Breast epithelium (tissue), 3 donors: ENCODE measurements at regions not wholly inside any gene's neighbourhood (a gene's known extent, or its start where the extent isn't known, plus 50 kb on each side); places are given as distances from the start of the nearest gene placed in this dataset.

Experiments used
- POLR2A ChIP-seq: fragments of 450-650 bp; IDR thresholded peaks from one replicate; pipeline ENCODE4 v1.6.1; 2016; ENCODE audit warnings: antibody characterized with exemption, mild to moderate bottlenecking, moderate library complexity
- TF ChIP-seq, protein P1 (sequence below), 3 donors: fragments of 450-650 bp; IDR thresholded peaks; one replicate each; pipeline ENCODE4 v1.5.1; 2016 to 2017; ENCODE audit warnings: antibody characterized with exemption in 3 of 3, mild to moderate bottlenecking in 3 of 3, moderate library complexity in 3 of 3

DNA sequence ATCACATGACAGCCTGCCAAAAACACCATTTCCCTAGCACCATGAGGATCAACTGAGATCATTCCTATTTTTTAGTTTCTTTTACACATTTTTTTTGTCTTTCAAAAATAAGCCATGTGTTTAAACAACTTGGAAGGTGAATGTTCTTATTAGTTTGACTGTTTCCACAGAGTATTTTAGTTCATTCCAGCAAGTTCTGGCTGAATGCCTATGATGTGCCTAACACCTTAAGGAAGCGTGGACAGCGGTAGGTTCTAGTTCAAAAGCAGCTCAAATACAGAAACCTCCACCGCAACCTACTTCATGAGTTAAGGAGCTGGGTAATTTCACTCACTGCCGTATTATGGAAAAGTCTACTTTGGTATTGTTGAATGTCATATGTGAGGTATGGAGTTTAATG is 101.3 kb upstream of the ADAMTS9 start:
- TF ChIP-seq, protein P1, sequence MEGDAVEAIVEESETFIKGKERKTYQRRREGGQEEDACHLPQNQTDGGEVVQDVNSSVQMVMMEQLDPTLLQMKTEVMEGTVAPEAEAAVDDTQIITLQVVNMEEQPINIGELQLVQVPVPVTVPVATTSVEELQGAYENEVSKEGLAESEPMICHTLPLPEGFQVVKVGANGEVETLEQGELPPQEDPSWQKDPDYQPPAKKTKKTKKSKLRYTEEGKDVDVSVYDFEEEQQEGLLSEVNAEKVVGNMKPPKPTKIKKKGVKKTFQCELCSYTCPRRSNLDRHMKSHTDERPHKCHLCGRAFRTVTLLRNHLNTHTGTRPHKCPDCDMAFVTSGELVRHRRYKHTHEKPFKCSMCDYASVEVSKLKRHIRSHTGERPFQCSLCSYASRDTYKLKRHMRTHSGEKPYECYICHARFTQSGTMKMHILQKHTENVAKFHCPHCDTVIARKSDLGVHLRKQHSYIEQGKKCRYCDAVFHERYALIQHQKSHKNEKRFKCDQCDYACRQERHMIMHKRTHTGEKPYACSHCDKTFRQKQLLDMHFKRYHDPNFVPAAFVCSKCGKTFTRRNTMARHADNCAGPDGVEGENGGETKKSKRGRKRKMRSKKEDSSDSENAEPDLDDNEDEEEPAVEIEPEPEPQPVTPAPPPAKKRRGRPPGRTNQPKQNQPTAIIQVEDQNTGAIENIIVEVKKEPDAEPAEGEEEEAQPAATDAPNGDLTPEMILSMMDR (IDR thresholded peaks at IDR 0.05), result no peak
- TF ChIP-seq POLR2A, result no peak
